ENCODE measurements at regions not wholly inside any gene's neighbourhood (a gene's known extent, or its start where the extent isn't known, plus 50 kb on each side); places are given as distances from the start of the nearest gene placed in this dataset.

- POLR2A ChIA-PET, result no interaction called here
- no peak overlapping the region for H2AFZ ChIP-seq (ENCODE audit: low read length)
- H3K79me2 ChIP-seq (ENCODE audit: insufficient read depth, low read length), result no peaks in the 10 kb centered on the region
- no peak overlapping the region for H3K4me3 ChIP-seq (replicated peaks in 1 of 3; ENCODE audit: insufficient read depth in 1 of 3, low read depth in 2 of 3, low read length in 3 of 3)
- intact Hi-C loops (cut with micrococcal nuclease; ENCODE audit: unreplicated experiment) (no loop called here), in situ Hi-C loops (cut with HindIII; ENCODE audit: extremely low pct_ligation_motif_present, low pct_unique_long_range_greater_than_20kb) (no loop called here)
- H3K4me1 ChIP-seq (ENCODE audit: insufficient read depth, low read length), result no peaks in the 10 kb centered on the region
- CTCF ChIA-PET (ENCODE audit: low intra/inter-chr PET ratio, low total read pairs), result no interaction called here
- no peaks in the 10 kb centered on the region for H3K9me3 ChIP-seq (ENCODE audit: low read length)
- no TSS peak for BruUV-seq (replicated peaks)
- H4K20me1 ChIP-seq (ENCODE audit: insufficient read depth, low read length), result no peaks in the 10 kb centered on the region
- no peak overlapping the region for H3K4me2 ChIP-seq (ENCODE audit: low read depth, low read length)
- WGBS (ENCODE audit: low lambda C conversion rate), result 60% methylated on average over 4 of the region's 4 CpGs
- H3K9ac ChIP-seq (ENCODE audit: insufficient read depth, low read depth, low read length), result no peak overlapping the region
- H3K27ac ChIP-seq (ENCODE audit: extremely low read length, insufficient read depth, low read length), result no peak overlapping the region
- FAIRE-seq, result no peak
- no peaks in the 10 kb centered on the region for H3K36me3 ChIP-seq (replicated peaks in 1 of 2; ENCODE audit: control insufficient read depth in 1 of 2, insufficient read depth in 2 of 2, low read length in 2 of 2)
- H3K27me3 ChIP-seq (ENCODE audit: control insufficient read depth in 1 of 2, insufficient read depth in 2 of 2, low read length in 2 of 2), result no peaks in the 10 kb centered on the region
- DNase-seq (ENCODE audit: low spot score), result no peak
- TF ChIP-seq PITX1 (CRISPR knock-in tag; IDR thresholded peaks at IDR 0.05) (no peak), KDM5A (IDR thresholded peaks at IDR 0.05; ENCODE audit: borderline replicate concordance, low read length) (no peak), E2F1 (CRISPR knock-in tag; IDR thresholded peaks at IDR 0.05) (no peak), ZNF790 (CRISPR knock-in tag; IDR thresholded peaks at IDR 0.05; ENCODE audit: borderline replicate concordance) (no peak), CCAR2 (optimal IDR thresholded peaks at IDR 0.05; ENCODE audit: low read depth, low read length) (no peak), KDM4B (CRISPR knock-in tag; IDR thresholded peaks at IDR 0.05) (no peak)
- TF ChIP-seq, protein P1, sequence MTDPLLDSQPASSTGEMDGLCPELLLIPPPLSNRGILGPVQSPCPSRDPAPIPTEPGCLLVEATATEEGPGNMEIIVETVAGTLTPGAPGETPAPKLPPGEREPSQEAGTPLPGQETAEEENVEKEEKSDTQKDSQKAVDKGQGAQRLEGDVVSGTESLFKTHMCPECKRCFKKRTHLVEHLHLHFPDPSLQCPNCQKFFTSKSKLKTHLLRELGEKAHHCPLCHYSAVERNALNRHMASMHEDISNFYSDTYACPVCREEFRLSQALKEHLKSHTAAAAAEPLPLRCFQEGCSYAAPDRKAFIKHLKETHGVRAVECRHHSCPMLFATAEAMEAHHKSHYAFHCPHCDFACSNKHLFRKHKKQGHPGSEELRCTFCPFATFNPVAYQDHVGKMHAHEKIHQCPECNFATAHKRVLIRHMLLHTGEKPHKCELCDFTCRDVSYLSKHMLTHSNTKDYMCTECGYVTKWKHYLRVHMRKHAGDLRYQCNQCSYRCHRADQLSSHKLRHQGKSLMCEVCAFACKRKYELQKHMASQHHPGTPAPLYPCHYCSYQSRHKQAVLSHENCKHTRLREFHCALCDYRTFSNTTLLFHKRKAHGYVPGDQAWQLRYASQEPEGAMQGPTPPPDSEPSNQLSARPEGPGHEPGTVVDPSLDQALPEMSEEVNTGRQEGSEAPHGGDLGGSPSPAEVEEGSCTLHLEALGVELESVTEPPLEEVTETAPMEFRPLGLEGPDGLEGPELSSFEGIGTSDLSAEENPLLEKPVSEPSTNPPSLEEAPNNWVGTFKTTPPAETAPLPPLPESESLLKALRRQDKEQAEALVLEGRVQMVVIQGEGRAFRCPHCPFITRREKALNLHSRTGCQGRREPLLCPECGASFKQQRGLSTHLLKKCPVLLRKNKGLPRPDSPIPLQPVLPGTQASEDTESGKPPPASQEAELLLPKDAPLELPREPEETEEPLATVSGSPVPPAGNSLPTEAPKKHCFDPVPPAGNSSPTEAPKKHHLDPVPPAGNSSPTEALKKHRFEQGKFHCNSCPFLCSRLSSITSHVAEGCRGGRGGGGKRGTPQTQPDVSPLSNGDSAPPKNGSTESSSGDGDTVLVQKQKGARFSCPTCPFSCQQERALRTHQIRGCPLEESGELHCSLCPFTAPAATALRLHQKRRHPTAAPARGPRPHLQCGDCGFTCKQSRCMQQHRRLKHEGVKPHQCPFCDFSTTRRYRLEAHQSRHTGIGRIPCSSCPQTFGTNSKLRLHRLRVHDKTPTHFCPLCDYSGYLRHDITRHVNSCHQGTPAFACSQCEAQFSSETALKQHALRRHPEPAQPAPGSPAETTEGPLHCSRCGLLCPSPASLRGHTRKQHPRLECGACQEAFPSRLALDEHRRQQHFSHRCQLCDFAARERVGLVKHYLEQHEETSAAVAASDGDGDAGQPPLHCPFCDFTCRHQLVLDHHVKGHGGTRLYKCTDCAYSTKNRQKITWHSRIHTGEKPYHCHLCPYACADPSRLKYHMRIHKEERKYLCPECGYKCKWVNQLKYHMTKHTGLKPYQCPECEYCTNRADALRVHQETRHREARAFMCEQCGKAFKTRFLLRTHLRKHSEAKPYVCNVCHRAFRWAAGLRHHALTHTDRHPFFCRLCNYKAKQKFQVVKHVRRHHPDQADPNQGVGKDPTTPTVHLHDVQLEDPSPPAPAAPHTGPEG (CRISPR knock-in tag; IDR thresholded peaks at IDR 0.05), result no peak
- TF ChIP-seq, protein P2, sequence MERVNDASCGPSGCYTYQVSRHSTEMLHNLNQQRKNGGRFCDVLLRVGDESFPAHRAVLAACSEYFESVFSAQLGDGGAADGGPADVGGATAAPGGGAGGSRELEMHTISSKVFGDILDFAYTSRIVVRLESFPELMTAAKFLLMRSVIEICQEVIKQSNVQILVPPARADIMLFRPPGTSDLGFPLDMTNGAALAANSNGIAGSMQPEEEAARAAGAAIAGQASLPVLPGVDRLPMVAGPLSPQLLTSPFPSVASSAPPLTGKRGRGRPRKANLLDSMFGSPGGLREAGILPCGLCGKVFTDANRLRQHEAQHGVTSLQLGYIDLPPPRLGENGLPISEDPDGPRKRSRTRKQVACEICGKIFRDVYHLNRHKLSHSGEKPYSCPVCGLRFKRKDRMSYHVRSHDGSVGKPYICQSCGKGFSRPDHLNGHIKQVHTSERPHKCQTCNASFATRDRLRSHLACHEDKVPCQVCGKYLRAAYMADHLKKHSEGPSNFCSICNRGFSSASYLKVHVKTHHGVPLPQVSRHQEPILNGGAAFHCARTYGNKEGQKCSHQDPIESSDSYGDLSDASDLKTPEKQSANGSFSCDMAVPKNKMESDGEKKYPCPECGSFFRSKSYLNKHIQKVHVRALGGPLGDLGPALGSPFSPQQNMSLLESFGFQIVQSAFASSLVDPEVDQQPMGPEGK (CRISPR knock-in tag; IDR thresholded peaks at IDR 0.05), result no peak
- no peak for ATAC-seq
Observed at GRCh38 chr15:35775471-35775870, 229.5 kb upstream of the DPH6 start.

All from HepG2 (cell line).